CD4-positive, alpha-beta T cell treated with Interleukin-17A for 1 hour (primary cell): ENCODE measurements at regions not wholly inside any gene's neighbourhood (a gene's known extent, or its start where the extent isn't known, plus 50 kb on each side); places are given as distances from the start of the nearest gene placed in this dataset.

Experiments used
- DNase-seq: peaks from one replicate; pipeline ENCODE4 v3.0.0-alpha.2; 2020

GRCh38 chr16:62100651-62101050 lies 64.4 kb upstream of the CDH8 start:
- DNase-seq, result no peak

GRCh38 chr16:62089715-62090114 lies 53.5 kb upstream of the CDH8 start:
- DNase-seq, result no peak

- no peak for DNase-seq
These were observed 52.6 kb upstream of the CDH8 start for GRCh38 chr16:62088731-62089410.
